GM19395 (cell line): ENCODE measurements at regions not wholly inside any gene's neighbourhood (a gene's known extent, or its start where the extent isn't known, plus 50 kb on each side); places are given as distances from the start of the nearest gene placed in this dataset.
"Not testable (repeated sequence)": the region's sequence is repeated elsewhere in the genome, so short reads cannot be mapped to it uniquely, and the experiment has no call there.

Experiments used
- ATAC-seq: cut with Tn5 transposase; IDR thresholded peaks from one replicate; pipeline ENCODE4 v1.9.1; 2021; ENCODE audit warnings: mild to moderate bottlenecking, moderate library complexity; ENCODE audit not compliant: unreplicated experiment

DNA sequence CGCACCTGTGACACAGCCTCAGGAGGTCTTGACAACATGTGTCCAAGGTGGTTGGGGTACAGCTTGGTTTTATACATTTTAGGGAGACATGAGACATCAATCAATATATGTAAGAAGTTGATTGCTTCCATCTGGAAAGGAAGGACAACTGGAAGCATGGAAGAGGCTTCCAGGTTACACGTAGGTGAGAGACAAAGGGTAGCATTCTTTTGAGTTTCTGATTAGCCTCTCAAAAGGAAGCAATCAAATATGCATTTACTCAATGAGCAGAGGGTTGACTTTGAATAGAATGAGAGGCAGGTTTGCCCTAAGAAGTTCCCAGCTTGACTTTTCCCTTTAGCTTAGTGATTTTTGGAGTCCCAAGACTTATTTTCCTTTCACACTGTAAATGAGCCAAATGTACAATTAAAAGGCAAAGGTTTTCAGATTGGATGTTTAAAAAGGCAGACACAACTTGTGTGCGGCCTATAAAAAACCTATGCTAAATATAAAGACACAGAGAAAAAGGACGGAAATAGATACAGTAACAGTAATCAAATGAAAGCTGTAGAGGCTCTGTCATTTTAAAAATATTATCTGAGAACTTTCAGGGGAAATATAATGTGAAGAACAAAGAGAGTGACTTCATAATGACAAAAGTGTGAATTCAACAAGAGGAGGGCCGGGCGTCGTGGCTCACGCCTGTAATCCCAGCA, 65.7 kb upstream of the LANCL2 start:
- ATAC-seq: no peak

DNA sequence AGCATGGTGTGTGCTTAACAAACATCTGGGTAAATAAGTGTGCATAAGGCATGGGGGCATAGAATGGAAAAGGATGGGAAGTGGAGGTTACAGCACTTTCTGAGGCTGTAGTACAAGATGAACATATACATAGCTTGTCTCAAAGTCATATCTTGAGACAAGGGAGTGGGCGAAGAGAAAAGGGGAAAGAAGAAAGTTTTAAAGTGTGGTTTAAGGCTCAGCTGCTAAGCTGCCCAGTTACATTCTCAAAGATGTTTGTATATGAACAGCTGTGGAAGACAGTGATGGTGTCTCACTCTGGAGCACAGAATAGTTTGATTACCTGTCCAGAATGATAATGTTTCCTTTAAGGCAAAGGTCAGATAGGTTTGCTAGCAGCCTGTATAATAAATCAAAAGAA, 61.9 kb upstream of the LANCL2 start:
- peak; percentile 40 for ATAC-seq

DNA sequence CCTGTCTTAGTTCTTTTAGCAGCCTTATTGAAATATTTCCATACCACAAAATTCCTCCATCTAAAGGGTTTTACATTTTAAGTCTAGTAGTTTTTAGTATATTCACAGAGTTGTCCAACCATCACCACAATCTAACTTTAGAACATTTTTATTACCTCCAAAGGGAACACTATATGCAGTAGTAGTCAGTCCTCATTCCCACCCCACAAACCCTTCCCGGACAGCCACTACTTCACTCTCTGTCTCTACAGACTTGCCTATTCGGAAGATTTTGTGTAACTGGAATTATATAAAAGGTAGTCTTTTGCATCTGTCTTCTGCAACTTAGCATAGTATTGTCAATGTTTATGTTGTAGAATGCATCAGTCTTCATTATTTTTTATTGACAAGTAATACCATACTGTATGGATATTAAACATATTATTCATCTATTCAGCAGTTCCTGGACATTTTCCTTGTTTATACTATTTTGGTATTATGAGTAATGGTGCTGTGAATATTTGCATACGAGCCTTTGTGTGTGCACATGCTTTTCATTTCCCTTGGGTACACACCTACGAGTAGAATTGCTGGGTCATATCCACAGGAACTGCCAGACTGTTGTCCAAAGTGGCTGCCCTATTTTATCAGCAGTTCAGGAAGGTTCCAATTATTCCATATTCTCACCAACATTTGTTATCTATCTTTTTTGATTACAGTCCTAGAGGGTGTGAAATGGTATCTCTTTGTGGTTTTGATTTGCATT, 60.9 kb upstream of the LANCL2 start:
- no peak for ATAC-seq

DNA sequence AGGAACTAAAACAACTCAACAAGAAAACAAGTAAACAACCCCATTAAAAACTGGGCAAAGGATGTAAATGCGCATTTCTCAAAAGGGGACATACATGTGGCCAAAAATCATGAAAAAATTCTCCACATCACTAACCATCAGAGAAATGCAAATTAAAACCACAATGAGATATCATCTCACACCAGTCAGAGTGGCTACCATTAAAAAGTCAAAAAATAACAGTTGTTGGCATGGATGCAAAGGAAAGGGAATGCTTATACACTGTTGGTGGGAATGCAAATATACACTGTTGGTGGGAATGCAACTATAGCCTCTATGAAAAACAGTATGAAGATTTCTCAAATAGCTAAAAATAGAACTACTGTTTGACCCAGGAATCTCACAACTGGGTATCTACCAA, 60.0 kb upstream of the LANCL2 start:
- no peak for ATAC-seq

DNA sequence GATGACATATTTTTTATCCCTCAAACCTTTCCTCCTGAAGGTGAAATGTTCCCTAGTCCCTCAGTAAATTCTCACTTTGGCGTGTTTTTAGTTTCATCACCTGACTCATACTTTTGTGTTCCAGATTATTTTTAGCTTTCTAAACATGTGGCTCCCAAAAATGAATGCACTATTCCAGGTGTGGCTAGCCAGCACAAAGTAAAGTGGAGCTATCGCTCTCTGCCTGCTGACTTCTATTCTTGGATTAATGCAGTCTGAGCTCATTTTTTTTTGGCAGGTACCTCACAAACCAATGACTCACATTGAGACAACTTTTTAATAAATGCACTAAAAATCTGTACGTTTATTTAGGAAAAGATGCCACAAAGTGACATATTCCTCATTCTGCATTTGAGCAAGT, 58.8 kb upstream of the LANCL2 start:
- ATAC-seq: no peak

DNA sequence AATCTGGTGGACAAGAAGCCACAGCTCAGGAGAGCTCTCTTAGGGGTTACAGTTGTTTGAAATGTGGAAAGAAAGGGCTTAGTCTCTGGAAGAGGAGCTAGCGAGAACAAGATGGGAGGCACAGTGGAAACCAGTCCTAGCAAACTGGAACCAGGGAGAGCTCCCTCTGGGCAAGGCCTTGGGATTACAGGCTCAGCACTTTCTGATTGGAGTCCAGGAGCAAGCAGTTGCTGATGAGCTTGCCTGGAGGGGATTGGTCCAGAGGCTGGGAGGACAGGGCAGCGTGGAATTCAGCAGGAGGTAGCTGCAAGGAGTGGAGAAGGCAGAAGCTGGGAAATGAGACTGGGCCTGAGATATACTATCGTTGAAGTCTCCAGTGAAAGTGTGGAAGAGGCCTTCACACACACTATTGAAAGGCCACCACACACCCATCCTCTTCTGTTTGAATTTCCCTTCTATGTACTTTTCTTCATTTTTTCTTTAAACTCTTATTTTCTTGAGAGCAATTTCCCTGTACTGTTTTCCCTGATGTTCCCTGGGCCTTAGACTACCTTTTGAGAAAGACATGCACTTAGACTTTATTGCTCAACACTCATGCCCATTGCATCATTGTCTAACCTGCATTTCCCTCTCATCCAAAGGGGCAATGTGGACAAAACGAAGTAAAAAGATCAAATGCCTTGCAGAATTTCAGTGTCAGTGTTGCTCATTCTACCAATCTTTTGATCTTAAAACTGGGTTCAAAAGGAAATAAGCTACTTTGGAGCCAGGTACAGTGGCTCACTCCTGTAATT, 57.8 kb upstream of the LANCL2 start:
- ATAC-seq: no peak

DNA sequence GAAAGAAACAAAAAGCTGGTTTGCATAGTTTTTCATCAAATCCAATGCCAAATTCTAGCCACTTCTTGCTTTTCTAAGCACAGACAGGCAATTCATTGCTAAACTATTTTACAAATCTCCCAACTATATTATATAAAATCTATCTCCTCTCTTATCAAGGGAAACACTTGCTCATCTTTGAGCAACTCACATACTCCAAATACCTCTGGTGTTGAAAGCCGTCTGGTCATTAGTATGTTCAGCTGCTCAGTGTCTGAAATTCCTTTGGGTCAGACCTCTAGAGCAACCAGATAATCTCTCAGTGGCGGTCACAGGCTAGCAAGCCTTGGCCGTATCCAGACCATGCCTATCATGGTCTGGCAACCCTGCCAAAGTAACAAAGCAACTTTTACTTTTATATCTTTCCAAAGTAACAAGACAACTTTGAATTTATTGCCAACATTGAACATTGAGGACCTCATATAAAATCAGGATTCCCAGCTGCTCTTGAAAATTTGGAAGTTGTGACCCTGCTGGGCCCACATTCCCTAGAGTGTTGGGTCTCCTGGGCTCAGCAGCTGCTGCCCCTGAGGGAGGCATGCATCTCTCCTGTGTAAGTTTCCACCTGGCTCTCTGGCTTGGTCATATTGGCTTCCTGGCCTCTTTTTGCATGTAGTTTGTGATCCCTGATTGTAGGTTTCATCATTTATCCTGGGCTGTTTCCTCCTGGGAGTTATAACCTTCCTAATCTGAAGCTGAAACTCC, 56.8 kb upstream of the LANCL2 start:
- peak; percentile 7 for ATAC-seq

DNA sequence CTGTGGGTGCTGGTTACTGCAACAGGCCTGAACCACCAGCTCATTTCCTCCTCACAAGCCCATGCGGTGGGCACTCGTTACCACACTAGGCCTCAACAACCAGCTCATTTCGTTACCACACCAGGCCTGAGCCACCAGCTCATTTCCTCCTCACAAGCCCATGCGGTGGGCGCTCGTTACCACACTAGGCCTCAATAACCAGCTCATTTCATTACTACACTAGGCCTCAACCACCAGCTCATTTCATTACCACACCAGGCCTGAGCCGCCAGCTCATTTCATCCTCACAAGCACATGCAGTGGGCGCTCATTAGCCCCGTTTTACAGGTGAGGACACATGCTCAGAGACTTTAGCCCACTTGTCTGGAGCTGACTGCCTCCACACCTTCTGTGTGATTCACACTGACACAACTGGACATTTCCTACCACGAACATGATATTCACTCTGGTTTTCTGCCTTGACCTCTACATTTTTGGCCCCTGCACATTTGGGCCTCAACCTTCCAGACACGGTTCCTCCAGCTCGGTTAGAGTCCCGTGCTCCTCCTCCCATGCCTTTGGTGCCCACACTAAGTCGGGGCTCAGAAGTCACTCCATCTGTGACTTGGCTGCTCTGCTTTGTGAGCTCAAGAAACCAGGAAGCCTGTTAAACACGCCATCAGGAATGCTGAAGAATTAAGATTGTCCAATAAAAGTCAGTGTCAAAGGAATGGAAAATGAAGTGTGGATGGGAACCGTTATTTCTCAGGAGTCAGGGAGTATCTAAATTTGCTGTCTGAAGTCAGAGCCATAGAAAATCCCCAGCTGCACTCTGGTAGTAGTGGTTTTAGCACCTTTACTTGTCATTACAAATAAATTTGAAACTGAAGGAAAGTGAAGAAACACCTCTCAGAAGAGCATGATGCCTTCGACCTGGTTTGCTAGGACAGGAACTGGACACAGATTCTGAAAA, 55.8 kb upstream of the LANCL2 start:
- ATAC-seq: peak; percentile 91

DNA sequence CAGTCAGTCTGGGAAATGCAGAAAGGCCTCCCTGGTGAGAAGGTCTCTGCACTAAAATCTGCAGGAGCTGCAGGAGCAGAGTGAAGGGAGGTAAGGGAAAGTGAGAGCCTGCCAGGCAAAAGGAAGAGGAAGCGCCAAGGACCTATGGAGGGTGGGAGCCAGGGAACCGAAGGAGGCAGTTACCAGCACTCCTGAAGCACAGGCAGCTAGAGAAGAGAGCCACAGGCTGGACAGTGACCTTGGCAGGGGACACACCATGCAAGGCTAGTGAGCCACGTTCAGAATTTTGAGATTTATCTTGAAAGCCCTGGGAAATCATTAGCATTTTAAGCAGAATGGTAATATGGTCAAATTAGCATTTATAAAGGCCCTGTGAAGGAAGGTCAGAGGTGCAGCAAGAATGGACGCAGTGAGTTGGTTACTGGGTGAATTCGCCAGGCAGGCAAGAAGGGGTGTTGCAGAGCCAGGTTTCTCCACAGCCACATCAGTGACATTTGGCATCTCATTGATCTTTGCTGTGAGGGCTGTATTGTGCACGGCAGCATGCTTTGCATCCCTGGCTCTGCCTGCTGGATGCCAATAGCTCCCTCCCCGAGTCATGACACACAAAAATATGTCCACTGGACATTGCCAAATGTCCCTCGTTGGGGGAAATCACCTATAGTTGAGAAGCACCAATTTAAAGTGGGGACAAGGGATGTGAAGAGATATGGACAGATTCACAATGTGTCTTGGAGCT, 54.7 kb upstream of the LANCL2 start:
- no peak for ATAC-seq

DNA sequence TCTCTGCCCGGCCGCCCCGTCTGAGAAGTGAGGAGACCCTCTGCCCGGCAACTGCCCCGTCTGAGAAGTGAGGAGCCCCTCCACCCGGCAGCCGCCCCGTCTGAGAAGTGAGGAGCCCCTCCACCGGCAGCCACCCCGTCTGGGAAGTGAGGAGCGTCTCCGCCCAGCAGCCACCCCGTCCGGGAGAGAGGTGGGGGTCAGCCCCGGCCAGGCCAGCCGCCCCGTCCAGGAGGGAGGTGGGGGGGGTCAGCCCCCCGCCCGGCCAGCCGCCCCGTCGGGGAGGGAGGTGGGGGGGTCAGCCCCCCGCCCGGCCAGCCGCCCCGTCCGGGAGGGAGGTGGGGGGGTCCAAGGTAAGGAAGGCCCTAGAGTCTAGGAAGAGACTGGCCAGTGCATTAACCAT, 53.2 kb upstream of the LANCL2 start:
- ATAC-seq: not testable (repeated sequence)

DNA sequence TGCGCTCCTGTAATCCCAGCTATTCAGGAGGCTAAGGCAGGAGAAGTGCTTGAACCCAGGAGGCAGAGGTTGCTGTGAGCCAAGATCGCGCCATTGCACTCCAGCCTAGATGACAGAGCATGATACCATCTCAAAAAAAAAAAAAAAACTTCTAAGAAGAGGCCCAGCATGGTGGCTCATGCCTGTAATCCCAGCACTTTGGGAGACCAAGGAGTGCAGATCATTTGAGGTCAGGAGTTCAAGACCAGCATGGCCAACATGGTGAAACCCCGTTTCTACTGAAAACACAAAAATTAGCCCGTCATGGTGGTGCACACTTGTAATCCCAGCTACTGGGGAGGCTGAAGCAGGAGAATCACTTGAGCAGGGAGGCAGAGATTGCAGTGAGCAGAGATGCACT, 51.5 kb upstream of the LANCL2 start:
- ATAC-seq: not testable (repeated sequence)

DNA sequence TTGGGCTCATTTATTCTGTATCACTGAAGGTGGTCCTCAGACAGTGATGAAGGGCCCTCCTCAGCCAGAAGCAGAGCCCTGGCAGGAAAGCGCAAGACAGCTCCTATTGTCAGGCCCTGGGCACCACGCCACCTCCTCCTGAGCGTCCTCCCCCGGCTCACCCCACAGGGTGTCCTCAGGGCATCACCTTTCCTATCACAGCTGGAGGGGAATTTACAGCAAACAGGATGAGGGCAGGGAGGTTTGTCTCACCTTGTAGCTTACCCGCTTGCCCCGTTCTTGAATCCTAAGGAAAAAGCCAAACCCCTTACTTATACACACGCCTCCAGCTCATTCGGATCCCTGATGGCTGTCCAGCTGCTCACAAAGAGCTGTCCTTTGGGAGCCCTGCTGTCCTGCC, 50.2 kb upstream of the LANCL2 start:
- no peak for ATAC-seq
